Right lung (tissue), 2 donors: ENCODE measurements at regions not wholly inside any gene's neighbourhood (a gene's known extent, or its start where the extent isn't known, plus 50 kb on each side); places are given as distances from the start of the nearest gene placed in this dataset.

ENCODE experiments used
- DNase-seq, 2 donors: peaks; one replicate each; pipeline ENCODE4 v3.0.0-alpha.2; 2013

DNA sequence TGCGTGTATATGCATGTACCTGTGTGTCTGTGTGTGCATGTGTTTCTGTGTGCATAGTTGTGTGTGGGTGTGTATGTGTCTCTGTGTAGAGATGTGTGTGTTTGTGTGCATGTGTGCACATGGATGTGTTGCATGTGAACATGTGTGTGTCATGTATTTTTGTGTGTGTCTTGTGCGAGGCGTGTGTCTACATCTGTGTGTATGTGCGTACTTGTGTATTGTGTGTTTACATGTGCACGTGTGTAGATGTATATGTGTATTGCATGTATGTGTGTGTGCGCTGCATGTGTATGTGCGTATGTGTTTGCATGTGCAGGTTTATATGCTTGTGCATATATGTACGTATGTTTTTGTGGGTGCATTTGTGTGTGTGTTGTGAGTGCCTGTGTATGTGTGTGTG, 735.2 kb downstream of the GALR1 start:
- no peak for DNase-seq

DNA sequence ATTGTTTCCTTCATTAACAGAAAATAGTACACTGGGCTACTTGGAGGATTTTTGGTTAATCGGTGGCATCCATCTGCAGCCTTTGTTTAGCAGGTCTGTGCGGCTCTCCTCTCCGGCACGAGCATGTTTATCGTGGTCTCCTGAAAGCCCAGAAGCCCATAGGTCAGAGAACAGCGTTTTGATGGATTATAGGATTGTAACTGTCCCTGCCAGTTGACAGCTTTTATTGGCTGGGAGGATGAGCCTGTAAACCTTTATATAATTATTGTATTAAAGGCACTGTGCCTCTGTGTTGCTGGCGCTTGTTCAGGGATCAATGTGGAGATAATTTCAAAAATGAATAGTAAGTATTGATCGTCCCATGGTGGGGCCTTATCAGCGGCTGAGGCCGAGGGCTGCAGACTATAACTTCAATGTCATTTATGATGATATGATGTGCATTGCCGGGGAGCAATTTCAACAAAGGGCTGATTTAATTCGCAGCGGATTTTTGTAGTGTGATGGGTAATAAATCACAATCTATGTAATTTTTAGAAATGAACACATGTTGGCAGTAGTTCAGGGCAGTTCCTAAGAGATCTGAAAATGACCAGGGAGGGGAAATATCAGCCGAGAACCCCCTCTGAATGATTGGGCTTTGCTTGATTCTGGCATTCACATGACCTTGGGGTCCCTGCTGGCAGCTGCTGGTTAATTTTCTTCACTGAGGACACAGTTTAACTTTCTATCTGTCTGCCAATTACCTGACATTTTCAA, 736.1 kb downstream of the GALR1 start:
- no peak for DNase-seq

DNA sequence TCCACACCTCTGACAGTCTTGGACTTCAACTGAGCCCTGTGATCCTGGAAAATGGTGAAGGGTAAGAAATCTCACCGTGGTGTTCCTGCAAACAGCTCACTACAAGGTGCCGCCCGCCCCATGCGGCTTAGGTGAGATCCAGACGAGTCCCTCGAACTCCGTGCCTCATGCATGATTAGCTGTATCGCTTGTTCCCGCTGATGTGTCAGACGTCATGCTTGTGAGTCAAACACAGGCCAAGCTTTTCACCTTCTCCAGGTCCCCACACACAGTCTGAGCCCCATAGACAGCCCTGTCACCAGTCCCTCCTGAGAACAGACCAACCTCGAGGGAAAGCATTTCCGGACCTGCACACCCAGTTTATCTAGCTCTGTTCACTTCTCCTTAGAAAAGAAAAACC, 740.5 kb downstream of the GALR1 start:
- DNase-seq, result no peak

GRCh38 chr18:77990901-77991300, 741.3 kb downstream of the GALR1 start:
- no peak for DNase-seq

DNA sequence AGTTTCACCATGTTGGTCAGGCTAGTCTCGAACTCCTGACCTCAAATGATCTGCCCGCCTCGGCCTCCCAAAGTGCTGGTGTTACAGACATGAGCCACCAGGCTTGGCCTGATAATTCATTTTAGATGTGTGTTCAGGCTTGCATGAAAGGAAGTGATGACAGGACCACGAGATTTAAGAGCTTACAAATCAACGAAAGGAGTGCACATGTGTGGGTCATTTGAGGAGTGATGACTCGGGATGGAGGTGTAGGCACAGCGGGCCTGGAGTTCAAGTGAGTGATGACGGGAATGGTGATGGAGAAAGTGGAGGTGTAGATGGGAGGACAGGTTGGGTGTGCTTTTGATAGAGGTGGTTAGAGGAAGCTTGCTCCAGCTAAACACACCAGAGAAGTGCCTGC, 742.4 kb downstream of the GALR1 start:
- DNase-seq, result no peak

DNA sequence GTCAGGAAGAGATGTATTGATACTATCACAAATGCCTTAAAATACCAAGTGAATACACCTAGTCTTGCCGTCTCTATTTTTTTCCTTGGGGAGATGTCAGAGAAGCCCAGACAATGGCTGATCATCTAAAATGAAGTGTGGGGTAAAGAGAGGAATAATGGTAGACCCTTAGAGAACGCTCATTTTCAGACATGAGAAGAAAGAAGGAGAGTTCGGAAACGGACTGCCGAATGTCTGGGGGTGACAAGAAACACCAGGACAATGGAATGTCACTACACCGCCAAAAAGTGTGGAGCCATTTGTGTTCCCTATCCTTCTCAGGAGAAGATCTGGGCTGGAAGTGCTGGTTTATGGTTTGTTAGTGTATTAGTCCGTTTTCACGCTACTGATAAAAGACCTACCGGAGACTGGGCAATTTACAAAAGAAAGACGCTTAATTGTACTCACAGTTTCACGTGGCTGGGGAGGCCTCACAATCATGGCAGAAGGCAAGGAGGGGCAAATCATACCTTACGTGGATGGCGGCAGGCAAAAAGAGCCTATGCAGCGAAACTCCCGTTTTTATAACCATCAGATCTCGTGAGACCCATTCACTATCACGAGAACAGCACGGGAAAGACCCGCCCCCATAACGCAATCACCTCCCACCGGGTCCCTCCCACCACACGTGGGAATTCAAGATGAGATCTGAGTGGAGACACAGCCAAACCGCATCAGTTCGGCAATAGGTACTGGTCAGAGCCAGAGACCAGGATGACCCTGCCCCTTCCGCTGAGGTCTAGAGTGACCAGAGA, 743.7 kb downstream of the GALR1 start:
- DNase-seq, result no peak

- no peak for DNase-seq
Observed at GRCh38 chr18:77995593-77995992, 745.9 kb downstream of the GALR1 start.

GRCh38 chr18:77996737-77997136, 747.1 kb downstream of the GALR1 start:
- no peak for DNase-seq

- no peak for DNase-seq
Observed at GRCh38 chr18:78001811-78002210, 752.2 kb downstream of the GALR1 start.

DNA sequence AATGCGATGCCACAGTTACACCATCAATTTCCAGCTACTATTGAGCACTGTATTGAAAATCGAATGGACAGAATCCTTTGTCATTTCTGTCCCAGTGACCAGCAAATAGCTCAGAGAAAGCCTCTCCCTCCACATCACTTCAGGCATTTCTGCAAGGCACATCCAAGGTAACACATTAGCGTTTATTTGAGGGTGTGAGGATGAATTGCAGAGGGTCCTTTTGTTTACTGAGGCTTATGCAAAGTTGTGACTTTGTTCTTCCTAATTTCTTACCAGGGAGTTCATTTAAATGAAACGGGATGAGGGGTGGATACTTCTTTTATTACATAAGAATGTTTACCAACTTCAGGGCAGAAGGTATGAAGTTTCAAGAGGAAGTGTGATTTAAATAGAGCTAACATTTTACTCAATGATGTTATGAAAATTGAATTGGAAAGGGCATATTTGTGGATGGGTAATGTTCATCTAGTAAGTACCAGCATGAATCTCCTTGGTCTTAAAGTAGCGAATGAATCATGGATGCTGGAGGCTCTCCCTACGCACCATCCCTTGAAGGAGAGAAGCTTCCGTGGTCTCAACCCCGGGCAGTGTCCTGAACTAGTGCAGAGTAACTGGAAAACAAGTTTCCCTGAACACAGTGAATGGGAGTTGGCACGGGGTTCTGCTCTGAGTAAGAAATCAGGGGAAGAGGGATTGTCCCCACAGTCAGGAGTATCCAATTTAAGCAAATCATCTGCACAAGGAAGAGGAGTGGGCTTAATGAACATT, 756.5 kb downstream of the GALR1 start:
- DNase-seq, result no peak

- DNase-seq, result no peak
Observed at GRCh38 chr18:78006774-78007260, 757.2 kb downstream of the GALR1 start.

GRCh38 chr18:78010363-78010762, 760.7 kb downstream of the GALR1 start:
- no peak for DNase-seq

DNA sequence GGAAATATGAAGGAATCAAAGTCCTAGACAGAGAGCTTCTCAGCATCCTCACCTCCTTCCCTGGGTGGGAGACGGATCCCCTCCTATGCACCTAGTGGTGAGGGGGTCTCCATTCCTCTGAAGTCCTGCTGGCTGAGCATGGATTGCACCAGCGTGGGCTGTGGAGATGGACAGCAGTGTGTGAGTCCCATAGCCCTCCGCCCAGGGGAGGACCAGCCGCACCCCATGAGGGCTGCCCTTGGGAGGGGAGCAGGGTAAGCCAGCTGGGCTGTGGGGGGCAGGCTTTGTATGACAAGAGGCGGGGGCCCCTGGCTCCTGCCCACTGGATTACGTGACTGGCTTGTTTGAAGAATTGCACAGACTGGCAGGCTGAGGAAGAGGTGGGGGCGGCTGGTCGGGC, 768.2 kb downstream of the GALR1 start:
- DNase-seq, result no peak

DNA sequence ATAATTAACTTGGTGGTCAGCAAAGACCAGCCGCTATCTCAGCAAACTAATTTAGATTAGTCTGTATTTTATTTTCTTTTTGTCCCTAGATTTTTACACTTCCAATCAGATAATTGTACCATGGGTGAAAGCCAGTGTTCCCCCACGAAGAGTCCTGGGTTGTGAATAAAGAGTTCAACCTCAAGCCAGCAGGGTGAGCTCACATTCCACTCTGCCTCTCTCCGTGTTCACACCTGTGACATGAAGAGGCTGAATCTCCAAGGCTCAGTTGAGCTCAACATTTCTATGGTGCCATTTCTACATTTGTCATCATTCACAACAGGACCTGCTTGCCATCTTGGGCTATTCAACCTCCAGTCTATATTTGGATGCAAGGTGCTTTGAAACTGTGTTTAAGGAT, 771.5 kb downstream of the GALR1 start:
- no peak for DNase-seq

DNA sequence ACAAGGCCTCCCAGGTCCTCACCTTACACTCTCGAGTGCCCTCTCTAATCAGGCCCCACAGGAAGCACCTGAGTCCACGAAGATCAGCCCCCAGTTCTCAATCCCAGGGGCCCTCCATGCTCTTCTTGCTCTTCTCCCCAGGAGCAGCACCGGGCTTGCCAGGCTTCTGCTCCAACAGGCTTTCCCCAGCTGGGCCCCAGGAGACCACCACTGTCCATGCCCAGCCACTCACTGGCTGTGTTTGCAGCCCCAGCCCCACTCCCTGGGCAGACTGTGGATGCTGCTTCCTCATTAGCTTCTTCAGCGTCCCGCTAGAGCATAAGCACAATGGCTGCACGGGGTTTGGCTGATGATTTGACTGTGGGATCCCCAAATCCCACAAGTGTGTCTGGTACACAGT, 781.9 kb downstream of the GALR1 start:
- DNase-seq, result no peak

- no peak for DNase-seq
Observed at GRCh38 chr18:78031991-78032390, 782.3 kb downstream of the GALR1 start.

- no peak for DNase-seq
Observed at GRCh38 chr18:78032574-78032973, 782.9 kb downstream of the GALR1 start.

DNA sequence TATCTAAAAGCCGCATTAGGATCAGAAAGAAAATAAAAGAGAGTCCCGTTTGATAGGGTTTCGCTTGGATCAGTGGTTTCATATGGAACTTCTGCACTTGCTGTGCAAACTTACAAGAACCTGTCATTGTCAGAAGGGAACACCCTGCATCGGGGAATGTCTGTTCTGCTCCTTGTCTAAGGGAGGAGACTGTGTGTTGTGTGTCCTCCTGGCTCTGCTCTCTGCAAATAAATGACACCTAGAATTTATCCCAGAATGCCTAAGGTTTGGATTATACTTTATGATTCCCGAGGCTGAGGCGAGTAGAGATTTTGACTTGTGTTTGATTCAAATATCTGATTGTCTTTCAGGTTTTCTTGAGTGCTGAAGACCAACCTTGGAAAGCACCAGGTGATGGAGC, 785.1 kb downstream of the GALR1 start:
- no peak for DNase-seq

GRCh38 chr18:78041218-78041617, 791.6 kb downstream of the GALR1 start:
- no peak for DNase-seq

GRCh38 chr18:78046631-78047030, 797.0 kb downstream of the GALR1 start:
- DNase-seq, result no peak

DNA sequence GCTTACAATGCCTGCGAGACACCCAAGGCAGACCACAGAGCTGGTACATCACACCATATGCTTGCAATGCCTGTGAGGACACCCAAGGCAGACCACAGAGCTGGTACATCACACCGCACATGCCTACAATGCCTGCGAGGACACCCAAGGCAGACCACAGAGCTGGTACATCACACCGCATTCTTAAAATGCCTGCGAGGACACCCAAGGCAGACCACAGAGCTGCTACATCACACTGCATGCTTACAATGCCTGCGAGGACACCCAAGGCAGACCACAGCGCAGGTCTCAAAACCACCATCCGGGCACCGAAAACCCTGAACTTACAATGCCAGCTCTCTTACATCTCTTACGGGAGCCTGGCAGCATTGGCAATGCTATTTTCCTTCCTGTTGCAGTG, 799.6 kb downstream of the GALR1 start:
- no peak for DNase-seq

GRCh38 chr18:78054801-78055200, 805.2 kb downstream of the GALR1 start:
- DNase-seq, result no peak

DNA sequence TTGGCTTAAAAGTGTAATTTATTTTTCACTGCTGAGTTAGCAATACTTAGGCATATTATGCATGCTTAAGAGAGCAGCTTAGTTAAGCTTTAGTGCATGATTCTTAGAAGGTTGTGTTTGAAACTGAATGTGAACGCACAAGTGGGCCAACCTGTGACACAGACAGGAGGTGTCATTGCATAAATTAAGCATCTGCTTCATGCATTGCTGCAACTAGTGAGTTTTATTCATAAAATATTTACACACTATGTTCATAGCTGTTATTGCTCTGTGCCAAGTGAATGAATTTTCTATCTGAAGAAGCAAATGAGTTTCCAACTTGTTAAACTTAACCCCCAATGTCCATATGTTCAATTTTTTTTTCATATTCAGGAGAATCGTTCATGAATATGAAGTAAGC, 806.4 kb downstream of the GALR1 start:
- DNase-seq, result no peak
